HG02870 (cell line): ENCODE measurements at regions not wholly inside any gene's neighbourhood (a gene's known extent, or its start where the extent isn't known, plus 50 kb on each side); places are given as distances from the start of the nearest gene placed in this dataset.

Experiments used
- ATAC-seq: cut with Tn5 transposase; IDR thresholded peaks from one replicate; pipeline ENCODE4 v1.9.1; 2021; ENCODE audit warnings: mild to moderate bottlenecking, moderate library complexity; ENCODE audit not compliant: unreplicated experiment

DNA sequence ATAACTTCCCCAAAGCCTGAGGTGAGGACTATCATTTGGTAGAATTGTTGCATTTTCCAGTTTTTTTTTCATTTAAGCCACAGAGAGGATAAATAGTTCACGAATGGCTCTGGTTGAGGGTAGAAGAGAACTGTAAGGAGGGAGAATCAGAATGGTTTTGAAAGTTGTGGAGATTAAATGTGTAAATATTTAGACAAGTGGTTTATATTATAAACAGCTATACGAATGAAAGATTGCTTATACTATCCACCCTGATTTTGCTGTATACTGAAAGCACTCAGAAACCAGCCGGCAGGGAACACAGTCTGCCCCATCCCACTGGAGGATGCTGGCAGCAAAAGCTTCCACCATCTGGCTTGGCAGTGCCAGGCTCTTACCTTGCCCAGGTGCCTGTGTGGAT, 341.1 kb downstream of the RAPGEF2 start:
- ATAC-seq: no peak

DNA sequence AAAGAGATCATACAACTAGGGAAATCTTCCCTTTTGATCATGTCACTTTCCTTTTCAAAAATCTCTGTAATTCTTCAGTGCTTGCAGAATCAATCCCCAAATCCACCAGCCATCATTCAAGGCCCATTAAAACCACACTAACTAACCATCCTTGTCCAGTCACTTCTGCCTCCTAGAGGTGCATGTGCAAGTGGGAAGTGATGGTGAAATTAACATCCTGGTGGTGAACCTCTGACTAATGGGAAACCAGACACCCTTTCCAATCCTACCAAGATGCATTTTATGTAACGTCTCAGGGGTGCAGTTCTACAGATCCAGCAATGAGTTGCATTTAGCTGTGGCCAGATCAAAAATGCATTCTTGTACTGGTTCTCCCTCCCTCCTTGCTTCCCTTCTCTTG, 341.8 kb downstream of the RAPGEF2 start:
- no peak for ATAC-seq

DNA sequence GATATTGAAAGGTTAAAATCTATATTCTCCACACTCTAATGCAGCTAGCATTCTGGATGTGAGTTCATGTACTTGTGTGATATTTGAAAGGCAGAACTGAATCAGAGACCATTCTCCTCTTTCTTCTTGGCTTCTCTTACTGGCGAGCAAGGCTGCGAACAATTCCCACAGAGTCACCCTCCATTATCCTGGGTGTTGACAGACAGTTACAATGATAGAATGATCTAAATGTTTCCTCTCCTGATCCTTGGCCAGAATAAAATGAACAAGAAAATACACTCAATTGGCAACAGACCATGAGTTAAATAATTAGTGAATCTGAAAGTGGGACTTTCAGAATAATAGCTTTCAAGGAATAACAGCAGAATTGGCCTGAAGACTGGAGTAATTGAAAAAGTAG, 342.8 kb downstream of the RAPGEF2 start:
- ATAC-seq: no peak

DNA sequence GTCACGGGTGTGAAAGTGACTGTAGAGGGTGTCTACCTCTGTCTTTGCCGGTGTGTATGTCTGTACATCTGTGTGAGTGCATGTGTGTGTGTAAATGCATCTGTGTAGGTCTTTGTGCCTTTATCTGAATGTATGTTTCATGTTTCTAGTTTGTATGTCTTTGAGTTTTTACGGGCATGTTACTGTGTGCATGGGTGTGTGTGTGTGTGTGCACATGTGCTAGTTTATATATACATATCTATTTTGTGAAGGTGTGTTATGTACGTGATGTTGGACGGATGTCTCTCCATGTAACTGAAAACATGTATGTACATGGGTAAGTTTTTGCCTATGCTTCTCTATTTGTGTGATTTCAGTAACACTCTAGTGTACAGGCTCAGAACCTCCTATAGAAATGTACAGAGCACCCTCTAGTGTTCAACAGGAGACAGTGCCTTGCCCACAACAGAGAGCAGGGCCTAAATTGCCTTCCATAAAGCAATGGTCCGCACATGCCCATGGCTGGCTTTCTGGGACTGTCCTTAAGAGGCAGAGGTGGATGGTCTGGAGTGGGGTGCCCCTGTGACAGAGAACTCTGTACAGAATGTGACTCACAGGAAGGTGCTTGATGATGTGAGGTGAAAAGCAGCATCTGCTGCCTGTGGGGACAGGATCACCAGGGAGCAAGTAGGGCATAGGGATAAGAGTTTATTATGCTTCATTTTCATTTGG, 343.5 kb downstream of the RAPGEF2 start:
- ATAC-seq: peak; percentile 99

DNA sequence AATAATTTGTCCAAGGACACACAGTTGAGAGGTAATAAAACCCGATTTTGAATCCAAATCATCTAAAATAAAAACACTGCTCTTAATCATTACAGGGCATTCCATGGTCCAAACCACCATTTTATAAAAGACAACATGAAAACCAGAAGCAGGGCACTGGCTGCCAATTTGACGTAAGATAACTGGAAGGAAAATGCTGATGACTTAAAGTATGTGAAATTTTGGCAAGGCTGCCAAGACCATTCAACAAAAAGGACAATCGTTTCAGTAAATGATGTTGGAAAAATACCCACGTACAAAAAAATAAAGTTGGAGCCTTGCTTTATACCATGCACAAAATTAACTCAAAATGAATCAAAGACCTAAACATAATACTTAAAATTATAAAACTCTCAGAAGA, 344.4 kb downstream of the RAPGEF2 start:
- no peak for ATAC-seq

DNA sequence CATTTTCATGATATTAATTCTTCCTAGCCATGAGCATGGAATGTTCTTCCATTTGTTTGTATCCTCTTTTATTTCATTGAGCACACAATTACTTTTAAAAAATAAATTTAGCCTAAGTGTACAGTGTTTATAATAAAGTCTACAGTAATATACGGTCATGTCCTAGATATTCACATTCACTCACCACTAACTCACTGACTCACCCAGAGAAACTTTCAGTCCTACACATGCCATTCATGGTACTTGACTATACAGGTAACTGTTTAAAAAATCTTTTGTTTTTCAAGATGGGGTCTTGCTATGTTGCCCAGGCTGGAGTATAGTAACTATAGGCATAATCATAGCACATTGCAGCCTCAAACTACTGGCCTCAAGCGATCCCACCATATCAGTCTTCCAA, 348.1 kb downstream of the RAPGEF2 start:
- no peak for ATAC-seq

DNA sequence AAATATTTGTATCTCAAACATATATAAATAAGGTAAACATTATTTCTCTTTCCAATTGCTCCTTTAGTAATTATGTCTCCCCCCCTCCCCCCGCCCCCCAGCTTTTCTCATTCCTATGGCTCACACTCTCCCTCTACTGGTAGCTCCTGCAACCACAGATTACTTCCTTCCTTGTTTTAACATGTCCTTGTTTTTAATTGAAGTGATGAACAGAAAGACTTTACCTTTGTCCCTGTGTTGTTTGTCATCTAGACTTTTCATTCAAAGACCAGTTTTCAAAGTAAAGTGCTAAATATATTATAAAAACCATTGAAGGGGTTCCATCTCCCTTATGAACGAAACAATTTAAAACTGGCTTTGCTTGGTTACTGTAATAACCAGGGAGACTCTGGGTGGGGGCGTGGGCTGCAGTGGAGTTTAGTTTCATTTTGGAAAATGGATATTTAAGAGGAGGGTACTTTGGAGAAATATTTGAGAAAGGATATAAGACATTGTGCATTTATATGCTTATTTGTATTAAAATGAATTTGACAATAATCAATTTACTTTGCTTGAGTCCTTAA, 352.9 kb downstream of the RAPGEF2 start:
- ATAC-seq: peak; percentile 60

DNA sequence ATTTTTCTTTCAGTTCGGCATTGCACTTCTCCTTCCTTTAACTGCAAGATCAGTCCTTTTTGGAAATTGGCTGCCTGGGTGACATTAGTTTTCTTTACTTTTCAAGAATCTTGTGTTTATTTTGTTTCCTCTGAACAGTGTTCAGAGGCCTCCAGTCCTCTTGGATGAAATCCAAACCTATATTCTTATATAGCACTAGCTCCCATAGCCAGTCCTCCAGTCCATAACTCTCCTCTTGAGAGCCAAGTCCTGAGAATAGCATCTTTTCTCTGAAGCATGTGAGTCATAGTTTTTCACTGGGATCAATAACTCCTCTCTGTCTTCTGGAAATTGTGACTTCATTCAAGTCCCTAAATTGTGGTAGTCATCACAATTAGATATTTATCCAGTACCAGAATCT, 357.5 kb downstream of the RAPGEF2 start:
- no peak for ATAC-seq

DNA sequence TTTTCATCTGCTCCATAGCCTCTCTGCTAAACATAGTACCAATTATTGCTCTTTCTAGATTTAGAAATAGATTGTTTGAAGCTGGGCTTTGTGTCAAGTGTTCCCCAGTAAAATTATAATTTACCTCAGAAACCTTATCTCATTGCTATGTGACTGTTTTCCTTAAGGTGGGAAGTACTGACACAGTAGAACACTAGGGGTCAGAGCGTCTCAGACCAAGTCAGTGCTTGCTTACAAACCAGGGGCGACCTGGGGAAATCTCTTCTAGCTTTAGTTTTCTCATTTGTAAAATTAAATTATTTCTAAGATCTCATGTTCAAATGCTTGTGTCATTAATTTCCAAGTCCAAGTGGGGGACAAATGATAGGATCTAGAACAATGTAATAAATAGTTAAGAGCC, 360.4 kb downstream of the RAPGEF2 start:
- ATAC-seq: no peak

DNA sequence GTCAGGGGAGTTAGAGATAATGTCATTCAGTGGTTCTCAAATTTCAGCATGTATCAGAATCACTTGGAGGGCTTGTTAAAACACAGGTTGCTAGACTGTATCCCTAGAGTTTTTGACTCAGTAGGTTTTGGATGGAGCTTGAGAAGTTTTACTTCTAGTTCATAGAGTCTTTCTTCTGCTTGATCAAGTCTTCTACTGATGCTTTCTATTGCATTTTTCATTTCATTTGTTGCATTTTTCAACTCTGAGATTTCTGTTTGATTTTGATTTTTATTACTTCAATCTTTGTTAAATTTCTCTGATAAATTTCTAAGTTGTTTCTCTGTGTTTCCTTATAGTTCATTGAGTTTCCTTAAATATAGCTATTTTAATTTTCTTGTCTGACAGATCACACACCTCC, 361.4 kb downstream of the RAPGEF2 start:
- no peak for ATAC-seq

DNA sequence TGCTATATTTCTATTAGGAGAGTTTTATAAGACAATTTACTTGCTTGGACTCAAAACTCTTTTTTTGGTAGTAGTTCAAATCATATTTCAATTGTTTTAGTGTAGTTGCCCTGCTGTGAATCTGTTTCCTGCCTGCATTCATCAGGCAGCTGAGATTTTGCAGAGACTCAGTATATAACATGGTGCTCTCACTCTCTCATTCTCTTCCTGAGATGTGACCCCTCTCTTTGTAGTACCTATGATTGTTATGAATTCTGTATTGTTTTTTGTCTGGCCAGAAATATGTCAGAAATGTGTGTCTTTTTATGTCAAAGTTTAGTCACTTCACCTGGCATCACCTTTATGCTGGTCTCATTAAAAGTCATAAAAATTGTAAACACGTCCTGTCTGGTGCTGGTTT, 374.0 kb downstream of the RAPGEF2 start:
- no peak for ATAC-seq

DNA sequence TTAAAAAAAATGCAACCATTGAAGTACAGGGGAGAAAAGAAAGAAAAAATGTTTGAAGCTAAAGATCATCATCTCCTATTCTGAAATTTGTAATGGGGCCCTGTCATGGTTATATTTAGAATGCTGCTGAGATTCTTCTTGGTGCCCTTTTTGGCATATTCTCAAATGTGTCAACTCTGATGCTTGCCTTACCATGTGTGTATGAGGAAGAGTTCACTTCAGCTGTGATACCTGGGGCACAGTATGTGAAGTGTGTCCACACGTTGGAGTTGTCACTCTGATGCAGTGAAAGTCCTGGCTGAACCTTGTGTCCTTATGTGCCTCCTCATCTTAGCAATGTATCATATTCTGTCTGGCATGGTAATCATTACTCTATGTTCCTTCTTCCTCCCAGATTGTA, 377.9 kb downstream of the RAPGEF2 start:
- ATAC-seq: no peak

DNA sequence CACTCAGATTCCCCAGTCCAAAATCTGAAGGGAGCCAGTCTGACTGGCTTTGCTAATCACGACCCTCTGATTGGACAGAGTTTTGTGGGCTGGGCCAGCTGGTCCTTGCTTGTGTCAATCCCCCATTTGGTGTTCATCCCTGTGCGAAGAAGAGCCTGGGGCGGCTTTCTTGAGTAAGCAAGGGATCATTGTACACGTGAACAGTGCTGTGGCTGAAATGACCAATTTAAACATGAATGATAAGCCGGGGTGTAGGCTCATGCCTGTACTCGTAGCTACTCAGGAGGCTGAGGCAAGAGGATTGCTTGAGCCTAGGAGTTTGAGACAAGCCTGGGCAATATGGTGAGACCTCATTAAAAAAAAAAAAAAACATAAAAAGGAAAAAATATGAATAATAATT, 379.1 kb downstream of the RAPGEF2 start:
- ATAC-seq: no peak

DNA sequence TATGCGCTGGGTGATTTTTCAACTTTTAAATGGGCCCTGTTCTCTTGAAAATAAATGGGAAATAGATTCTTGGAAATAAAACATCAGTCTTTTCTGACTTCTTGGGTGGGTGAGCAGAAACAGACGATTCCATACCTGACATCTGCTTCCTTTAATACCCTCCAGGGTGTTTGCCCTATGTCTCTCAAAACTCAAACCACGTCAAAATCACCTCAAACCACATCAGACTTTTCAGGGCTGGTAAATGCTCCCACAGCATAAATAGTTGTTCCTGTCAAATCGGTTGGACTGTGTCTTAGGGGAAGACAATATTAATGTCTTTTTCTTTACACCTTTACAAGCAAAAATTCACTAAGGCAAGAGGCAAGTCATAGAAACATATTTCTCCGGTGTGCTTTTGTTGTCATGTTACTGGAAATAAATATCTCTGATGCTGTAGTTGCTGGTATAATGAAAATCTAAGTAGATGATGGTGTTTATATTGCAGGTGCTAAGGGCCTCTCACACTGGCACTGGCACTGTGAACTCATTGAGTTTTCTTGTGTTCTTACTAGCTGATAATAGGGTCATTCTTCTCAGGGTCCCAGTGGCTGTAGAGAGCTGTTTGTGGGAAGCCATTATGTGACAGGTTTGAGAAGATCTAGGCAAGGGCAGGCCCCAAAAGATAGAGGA, 380.4 kb downstream of the RAPGEF2 start:
- no peak for ATAC-seq

DNA sequence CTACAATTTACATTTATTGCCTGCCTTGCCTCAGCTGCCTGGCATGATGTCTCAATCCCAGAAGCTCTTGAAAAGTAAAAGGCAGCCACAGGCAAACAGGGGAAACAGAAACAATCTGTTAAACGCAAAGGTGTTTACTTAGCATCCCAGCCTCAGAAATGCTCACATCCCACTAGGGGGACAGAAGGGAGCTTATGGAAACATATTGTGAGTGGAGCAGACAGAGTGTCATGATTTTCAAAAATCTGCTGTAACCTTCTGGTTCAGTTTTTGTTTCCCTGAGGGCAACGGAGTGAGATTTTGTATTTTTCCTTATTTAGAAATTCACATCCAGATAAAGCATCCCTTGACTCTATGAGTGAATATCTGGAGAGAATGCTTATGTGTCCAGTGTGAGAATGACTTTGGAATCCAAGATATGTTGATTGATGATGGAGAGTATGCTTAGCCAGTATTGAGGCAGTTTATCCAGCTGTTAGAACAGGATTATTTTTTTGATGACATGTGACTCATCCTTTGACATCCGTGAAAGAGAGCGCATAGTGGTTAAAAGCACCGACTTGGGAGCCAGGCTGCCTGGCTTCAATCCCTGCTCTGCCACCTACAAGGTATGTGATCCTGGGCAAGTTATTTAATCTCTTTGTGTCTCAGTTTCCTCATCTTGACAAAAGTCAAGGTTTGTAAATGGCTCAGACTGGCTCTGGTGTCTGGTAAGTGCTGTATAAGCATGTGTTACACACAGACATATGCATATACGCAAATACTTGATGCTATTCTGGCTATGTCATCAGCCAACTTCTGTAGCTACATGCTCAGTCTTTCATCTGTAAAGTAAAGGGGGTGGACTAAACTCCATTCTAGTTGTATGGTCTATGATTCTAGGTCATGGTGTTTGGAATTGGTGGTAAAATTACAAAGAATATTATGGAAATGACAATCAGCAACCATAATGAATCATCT, 381.2 kb downstream of the RAPGEF2 start:
- ATAC-seq: no peak

DNA sequence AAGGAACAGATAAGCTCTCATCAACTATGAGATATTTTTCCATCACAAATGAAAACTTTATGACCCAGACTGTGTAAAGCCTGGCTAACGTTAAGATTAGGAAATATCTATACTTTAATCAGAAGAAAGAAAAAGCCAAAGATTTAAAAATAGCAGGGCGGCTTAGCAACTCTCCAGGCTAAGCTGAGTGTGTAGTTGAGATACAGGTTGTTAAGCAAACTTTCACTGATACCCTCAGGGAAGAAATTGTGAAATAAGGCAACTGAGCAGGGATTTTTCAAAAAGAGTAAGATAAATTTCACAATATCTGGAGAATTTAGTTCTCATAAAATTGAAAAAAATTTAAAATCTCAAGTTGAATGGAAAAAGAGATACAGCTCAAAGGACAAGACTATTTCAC, 382.0 kb downstream of the RAPGEF2 start:
- ATAC-seq: no peak

DNA sequence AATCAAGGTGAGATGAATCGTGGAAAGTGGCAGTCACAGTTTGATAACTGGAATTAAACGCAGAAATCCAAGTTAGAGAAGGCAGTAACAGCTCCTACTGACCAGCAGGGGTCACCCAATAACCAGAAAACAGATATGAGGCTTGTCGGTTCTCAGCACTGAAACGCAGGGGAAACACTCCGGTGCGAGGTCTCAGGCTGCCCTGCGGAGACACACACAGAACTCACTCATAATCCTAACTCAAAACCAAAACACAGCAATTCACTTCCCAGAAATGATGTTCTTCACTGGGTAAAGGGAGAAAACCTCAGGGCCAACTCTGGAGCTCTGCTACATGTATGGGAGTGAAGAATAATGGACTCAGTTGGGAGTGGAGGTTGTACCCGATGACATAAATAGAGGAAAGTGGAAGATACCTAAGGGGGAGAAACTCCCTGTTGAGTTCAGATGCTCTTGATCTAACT, 384.4 kb downstream of the RAPGEF2 start:
- peak; percentile 98 for ATAC-seq

DNA sequence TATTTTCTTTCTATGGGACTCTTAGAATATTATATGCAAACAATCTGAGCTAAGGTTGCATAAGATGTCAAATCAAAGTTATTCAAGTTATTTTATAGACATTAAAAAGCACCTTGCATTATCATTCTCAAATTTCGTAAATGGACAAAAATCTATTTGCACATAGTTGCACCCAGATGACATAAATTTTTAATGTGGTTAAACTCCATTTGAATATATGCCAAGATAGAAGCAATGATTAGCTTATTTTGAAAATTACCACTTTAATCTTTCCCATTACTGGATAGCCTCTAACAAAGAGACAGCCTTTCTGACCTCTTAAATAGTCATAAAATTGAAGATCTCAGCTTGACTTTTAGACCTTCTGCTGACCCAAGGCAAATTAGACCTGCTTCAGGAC, 386.8 kb downstream of the RAPGEF2 start:
- ATAC-seq: no peak

DNA sequence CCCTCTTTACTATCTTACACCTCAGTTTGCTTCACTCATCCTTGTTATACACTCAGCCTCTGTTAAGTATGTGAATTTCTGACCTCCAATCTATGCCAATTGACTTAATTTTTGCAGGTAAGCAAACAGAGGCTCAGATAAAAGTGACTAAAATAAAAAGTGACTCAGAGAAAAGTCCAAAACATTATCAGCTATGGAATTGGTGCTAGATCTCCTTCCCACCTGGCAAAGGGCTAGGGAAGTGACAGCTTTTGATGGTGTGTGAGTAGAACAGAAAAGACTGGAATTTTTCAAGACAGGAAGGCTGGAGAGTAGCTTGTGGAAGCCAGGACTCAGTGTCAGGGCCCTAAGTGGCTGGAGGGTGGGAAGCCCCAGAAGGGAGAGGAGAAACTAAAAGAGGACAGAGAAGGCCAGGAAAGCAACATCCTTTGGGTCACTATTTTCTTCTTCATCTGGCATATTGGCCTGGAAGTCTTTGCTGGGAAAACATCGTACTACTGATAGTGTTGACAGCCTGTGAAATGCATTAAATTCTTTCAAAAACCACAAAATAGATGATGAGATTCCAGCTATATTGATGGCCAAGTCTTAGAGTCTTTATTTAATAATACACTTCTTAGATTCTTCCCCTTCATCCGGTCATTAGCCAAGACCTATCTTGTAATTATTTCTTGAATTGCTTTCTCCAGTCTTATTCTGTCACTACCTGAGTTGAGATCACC, 392.8 kb downstream of the RAPGEF2 start:
- ATAC-seq: no peak

DNA sequence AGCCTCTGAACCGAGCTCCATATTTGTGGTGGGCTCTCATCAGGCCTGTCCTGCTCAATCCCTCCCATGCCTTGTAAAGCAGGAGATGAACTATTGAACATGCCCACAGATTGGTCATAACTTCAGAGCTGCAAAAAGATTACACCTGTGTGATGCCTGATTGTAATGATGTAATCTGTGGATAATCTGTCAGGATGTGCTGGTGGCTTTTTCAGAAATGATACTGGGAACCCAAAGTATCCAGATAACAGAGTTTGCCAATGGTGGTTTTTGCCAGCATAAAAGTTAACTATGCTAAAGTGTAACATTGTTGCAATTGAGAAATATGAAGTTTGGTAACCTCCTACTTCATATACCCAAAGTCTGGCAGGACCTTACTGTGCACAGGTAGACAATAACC, 393.4 kb downstream of the RAPGEF2 start:
- no peak for ATAC-seq

DNA sequence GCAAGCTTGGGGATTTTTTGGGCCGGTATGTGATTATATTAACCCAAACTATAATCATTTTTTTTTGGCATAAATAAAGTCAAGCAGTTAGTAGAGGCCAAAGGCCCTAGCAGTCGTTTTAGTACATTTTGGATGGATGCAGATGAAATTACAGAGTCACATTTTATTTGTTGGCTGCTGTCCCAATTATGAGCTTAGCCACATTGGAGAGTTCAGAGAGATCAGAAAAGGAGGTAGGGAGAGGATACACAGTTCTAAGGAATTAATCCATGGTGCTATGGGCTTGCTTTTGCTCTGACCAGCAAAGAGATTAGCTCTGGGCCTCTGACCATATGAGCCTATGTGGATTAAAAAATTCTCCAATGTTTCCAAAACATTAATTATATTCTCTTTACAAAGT, 395.1 kb downstream of the RAPGEF2 start:
- ATAC-seq: no peak
